ENCODE measurements at regions not wholly inside any gene's neighbourhood (a gene's known extent, or its start where the extent isn't known, plus 50 kb on each side); places are given as distances from the start of the nearest gene placed in this dataset.
"Not testable (repeated sequence)": the region's sequence is repeated elsewhere in the genome, so short reads cannot be mapped to it uniquely, and the experiment has no call there.

DNA sequence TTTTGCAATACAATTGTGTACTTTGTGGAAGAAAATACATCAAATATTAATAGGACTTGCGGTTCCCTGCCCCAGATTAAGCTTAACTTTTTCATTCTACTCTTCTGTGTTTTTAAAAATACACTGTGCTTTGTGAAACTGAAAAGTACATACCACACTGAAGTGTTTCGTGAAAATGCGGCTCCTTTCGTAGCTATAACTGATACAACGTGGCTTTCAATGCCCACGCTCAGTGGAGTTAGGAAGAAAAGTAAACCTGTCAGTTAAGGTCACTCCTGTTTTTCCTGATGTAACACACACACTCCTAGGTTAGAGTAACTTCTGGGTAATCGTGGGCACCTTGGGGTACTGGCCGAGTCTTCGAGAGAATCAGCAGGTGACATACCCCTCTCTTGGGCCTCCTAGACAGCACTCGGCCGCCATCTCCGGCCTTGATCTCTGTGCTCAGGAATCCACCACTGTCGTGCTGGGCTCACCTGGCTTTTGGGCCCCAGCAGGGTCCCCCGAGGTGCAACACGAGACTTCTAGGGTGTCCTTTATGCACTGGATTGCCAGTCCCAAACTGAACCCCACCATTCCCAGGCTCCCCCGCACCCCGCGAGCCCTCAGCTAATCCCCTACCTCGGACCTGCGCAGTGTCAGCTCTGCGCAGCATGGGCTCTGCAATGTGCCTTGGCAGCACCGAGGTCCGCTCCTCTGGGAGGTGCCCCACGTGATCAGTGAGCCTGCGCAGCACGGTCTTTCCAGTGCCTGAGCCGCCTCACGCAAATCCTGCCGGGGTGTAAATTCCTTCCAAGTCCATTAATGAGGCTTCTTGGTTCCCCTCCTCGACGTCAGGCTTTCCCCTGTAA lies 162.6 kb upstream of the INTU start:
- no peak overlapping the region for H3K4me2 ChIP-seq (ENCODE audit: low read length)

DNA sequence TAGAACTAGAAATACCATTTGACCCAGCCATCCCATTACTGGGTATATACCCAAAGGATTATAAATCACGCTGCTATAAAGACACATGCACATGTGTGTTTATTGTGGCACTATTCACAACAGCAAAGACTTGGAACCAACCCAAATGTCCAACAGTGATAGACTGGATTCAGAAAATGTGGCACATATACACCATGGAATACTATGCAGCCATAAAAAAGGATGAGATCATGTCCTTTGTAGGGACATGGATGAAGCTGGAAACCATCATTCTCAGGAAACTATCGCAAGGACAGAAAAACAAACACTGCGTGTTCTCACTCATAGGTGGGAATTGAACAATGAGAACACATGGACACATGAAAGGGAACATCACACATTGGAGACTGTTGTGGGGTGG lies 154.5 kb upstream of the INTU start:
- not testable (repeated sequence) for H3K79me2 ChIP-seq (ENCODE audit: low read length); H3K27ac ChIP-seq (ENCODE audit: low read length); H3K4me3 ChIP-seq (ENCODE audit: low read length); H4K20me1 ChIP-seq (ENCODE audit: insufficient read depth, low read length); H3K36me3 ChIP-seq (replicated peaks; ENCODE audit: low read depth, low read length); H3K9ac ChIP-seq (ENCODE audit: low read length); H3K9me3 ChIP-seq (ENCODE audit: insufficient read depth, low read length); H3K4me2 ChIP-seq (ENCODE audit: low read length); H2AFZ ChIP-seq (ENCODE audit: low read depth, low read length); H3K4me1 ChIP-seq (ENCODE audit: low read length); H3K27me3 ChIP-seq (ENCODE audit: low read depth, low read length)

More for the DNA sequence above, 162.6 kb upstream of the INTU start:
- TF ChIP-seq EZH2phosphoT487 (IDR thresholded peaks at IDR 0.05; ENCODE audit: low read depth), result no peak
- TF ChIP-seq, protein P1, sequence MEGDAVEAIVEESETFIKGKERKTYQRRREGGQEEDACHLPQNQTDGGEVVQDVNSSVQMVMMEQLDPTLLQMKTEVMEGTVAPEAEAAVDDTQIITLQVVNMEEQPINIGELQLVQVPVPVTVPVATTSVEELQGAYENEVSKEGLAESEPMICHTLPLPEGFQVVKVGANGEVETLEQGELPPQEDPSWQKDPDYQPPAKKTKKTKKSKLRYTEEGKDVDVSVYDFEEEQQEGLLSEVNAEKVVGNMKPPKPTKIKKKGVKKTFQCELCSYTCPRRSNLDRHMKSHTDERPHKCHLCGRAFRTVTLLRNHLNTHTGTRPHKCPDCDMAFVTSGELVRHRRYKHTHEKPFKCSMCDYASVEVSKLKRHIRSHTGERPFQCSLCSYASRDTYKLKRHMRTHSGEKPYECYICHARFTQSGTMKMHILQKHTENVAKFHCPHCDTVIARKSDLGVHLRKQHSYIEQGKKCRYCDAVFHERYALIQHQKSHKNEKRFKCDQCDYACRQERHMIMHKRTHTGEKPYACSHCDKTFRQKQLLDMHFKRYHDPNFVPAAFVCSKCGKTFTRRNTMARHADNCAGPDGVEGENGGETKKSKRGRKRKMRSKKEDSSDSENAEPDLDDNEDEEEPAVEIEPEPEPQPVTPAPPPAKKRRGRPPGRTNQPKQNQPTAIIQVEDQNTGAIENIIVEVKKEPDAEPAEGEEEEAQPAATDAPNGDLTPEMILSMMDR (IDR thresholded peaks at IDR 0.05; ENCODE audit: low read depth, low read length), result no peak
- no peak overlapping the region for H2AFZ ChIP-seq (ENCODE audit: low read depth, low read length)
- no peak overlapping the region for H3K27ac ChIP-seq (ENCODE audit: low read length)
- H3K4me1 ChIP-seq (ENCODE audit: low read length), result no peaks in the 10 kb centered on the region
- no peaks in the 10 kb centered on the region for H3K79me2 ChIP-seq (ENCODE audit: low read length)
- no peak overlapping the region for H3K4me3 ChIP-seq (ENCODE audit: low read length)
- no peak overlapping the region for H3K9ac ChIP-seq (ENCODE audit: low read length)
- no peaks in the 10 kb centered on the region for H4K20me1 ChIP-seq (ENCODE audit: insufficient read depth, low read length)
- H3K27me3 ChIP-seq (ENCODE audit: low read depth, low read length), result no peaks in the 10 kb centered on the region
- no peaks in the 10 kb centered on the region for H3K9me3 ChIP-seq (ENCODE audit: insufficient read depth, low read length)
- H3K36me3 ChIP-seq (replicated peaks; ENCODE audit: low read depth, low read length), result no peaks in the 10 kb centered on the region

DNA sequence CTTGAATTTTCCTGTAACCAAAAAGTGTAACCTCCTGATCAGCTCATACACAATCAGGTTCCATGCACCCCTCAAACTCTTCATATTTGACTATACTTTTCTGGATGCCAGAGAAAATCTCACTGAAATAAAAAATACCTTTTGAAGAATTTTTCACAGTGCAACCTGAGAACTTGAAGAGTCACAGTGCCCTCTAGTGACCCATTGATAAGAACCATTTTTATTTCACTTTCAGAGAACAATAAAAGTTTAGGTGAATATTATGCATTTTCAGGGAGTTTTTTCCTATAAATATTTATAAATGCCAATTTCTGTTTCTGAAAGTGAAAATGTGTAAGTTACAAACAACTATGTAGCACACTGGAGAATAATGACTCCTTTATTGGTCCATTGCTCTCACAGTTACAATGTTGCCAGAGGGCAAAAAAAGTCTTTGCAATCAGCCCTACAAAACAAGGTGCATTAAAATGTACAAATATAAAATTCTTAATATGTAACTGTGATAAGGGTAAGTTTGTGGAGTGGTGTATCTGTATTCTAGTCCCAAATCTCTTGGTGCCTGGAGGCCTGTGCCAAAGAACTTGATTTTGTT lies 153.6 kb upstream of the INTU start:
- Histone ChIP-seq H3K4me2 (ENCODE audit: low read length) (no peak overlapping the region), H4K20me1 (ENCODE audit: insufficient read depth, low read length) (no peaks in the 10 kb centered on the region), H3K36me3 (replicated peaks; ENCODE audit: low read depth, low read length) (no peaks in the 10 kb centered on the region), H2AFZ (ENCODE audit: low read depth, low read length) (no peak overlapping the region), H3K4me1 (ENCODE audit: low read length) (no peaks in the 10 kb centered on the region), H3K79me2 (ENCODE audit: low read length) (no peaks in the 10 kb centered on the region), H3K27me3 (ENCODE audit: low read depth, low read length) (no peaks in the 10 kb centered on the region), H3K4me3 (ENCODE audit: low read length) (no peak overlapping the region), H3K27ac (ENCODE audit: low read length) (no peak overlapping the region), H3K9ac (ENCODE audit: low read length) (no peak overlapping the region), H3K9me3 (ENCODE audit: insufficient read depth, low read length) (no peaks in the 10 kb centered on the region)
- TF ChIP-seq, protein P1 (IDR thresholded peaks at IDR 0.05; ENCODE audit: low read depth, low read length), result peak; percentile 79
- no peak for TF ChIP-seq EZH2phosphoT487 (IDR thresholded peaks at IDR 0.05; ENCODE audit: low read depth)

DNA sequence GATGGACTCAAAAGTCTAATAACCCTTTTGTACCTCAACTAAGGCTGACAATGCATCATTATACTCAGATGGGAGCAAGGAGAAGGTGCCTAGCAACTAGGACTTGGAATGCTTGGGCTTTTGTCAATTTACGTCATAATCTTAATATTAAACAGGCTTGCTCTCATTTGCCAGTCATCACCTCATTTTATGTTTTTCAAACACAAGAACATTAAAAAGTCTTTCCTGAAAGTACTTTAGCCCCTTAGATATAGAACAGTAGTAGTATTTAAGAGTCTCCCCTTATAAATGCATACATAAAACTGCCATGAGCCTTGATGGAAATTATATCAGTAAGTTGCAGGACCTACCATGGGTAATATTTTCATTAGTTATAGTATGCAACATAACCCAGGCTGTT lies 150.7 kb upstream of the INTU start:
- TF ChIP-seq, protein P1 (IDR thresholded peaks at IDR 0.05; ENCODE audit: low read depth, low read length), result no peak
- no peaks in the 10 kb centered on the region for H4K20me1 ChIP-seq (ENCODE audit: insufficient read depth, low read length)
- no peaks in the 10 kb centered on the region for H3K4me1 ChIP-seq (ENCODE audit: low read length)
- H3K9me3 ChIP-seq (ENCODE audit: insufficient read depth, low read length), result no peaks in the 10 kb centered on the region
- no peak overlapping the region for H3K9ac ChIP-seq (ENCODE audit: low read length)
- H3K79me2 ChIP-seq (ENCODE audit: low read length), result no peaks in the 10 kb centered on the region
- no peak overlapping the region for H3K27ac ChIP-seq (ENCODE audit: low read length)
- no peaks in the 10 kb centered on the region for H3K27me3 ChIP-seq (ENCODE audit: low read depth, low read length)
- no peak overlapping the region for H2AFZ ChIP-seq (ENCODE audit: low read depth, low read length)
- no peak overlapping the region for H3K4me2 ChIP-seq (ENCODE audit: low read length)
- no peaks in the 10 kb centered on the region for H3K36me3 ChIP-seq (replicated peaks; ENCODE audit: low read depth, low read length)
- H3K4me3 ChIP-seq (ENCODE audit: low read length), result no peak overlapping the region
